Stomach (tissue), 8 donors: ENCODE measurements at regions not wholly inside any gene's neighbourhood (a gene's known extent, or its start where the extent isn't known, plus 50 kb on each side); places are given as distances from the start of the nearest gene placed in this dataset.

Experiments
- DNase-seq, 2 donors: peaks; one replicate each; pipeline versions ENCODE4 v3.0.0 to v3.0.0-alpha.2; 2013 to 2019
- H3K27ac ChIP-seq, 5 donors: fragments of 200-600 bp in 4 of 5; sonication (generic) in 4 of 5; one replicate each; pipeline ENCODE4 v1.5.1; 2013 to 2019; ENCODE audit warnings: mild to moderate bottlenecking in 1 of 5, moderate library complexity in 1 of 5
- H3K27me3 ChIP-seq, 3 donors: fragments of 200-600 bp; sonication (generic); one replicate each; pipeline ENCODE4 v1.5.1; 2017 to 2019; ENCODE audit warnings: mixed run types in 1 of 3
- H3K36me3 ChIP-seq, 4 donors: fragments of 200-600 bp; sonication (generic); 1 replicate in 3 of 4; 2 replicates in 1 of 4; pipeline ENCODE4 v1.5.1; 2016 to 2019
- H3K4me1 ChIP-seq, 4 donors: fragments of 200-600 bp; sonication (generic); one replicate each; pipeline ENCODE4 v1.5.1; 2016 to 2019
- H3K4me3 ChIP-seq, 4 donors: fragments of 200-600 bp; sonication (generic) in 3 of 4; one replicate each; pipeline ENCODE4 v1.5.1; 2016 to 2019; ENCODE audit warnings: mild to moderate bottlenecking in 1 of 4
- H3K9me3 ChIP-seq, 4 donors: fragments of 200-600 bp; sonication (generic); one replicate each; pipeline ENCODE4 v1.5.1; 2016 to 2019
- EP300 ChIP-seq: sonication (generic); formaldehyde crosslinking; IDR thresholded peaks from one replicate; pipeline ENCODE4 v1.6.1; 2017; ENCODE audit warnings: antibody characterized with exemption
- POLR2A ChIP-seq, 4 donors: fragments of 450-650 bp; IDR thresholded peaks; one replicate each; pipeline ENCODE4 v1.6.1; 2016; ENCODE audit warnings: antibody characterized with exemption in 4 of 4, control low read depth in 2 of 4, mild to moderate bottlenecking in 1 of 4, moderate library complexity in 1 of 4
- POLR2AphosphoS5 ChIP-seq, 3 donors: sonication (generic); formaldehyde crosslinking; IDR thresholded peaks; one replicate each; pipeline ENCODE4 v1.6.1; 2016; ENCODE audit warnings: antibody characterized with exemption in 3 of 3
- WGBS, 5 donors: extraction: QIAGEN DNeasy Blood & Tissue Kit in 3 of 5; methylation state at CpG; one replicate each; pipeline versions ENCODE4 v1.1.5 to v1.1.7; 2013 to 2018; 5-methylcytosine and 5-hydroxymethylcytosine counted together
- intact Hi-C: fragments of 100-400 bp; cut with DNase I; formaldehyde crosslinking; loops from one replicate; pipeline ENCODE4 v1.15.1; 2023; ENCODE audit warnings: low total_unique reads
- TF ChIP-seq, protein P1 (sequence below), 7 experiments: fragments of 450-650 bp in 4 of 7; fragments of 200-600 bp in 3 of 7; sonication (generic) in 3 of 7; IDR thresholded peaks; one replicate each; pipeline ENCODE4 v1.5.1; 2016 to 2019; ENCODE audit warnings: antibody characterized with exemption in 7 of 7, control low read depth in 2 of 7, mild to moderate bottlenecking in 1 of 7
- donor health status: healthy with polysubstance abuse.
- donor health status: Bipolar disorder and iron deficiency.
- donor health status: healthy.

DNA sequence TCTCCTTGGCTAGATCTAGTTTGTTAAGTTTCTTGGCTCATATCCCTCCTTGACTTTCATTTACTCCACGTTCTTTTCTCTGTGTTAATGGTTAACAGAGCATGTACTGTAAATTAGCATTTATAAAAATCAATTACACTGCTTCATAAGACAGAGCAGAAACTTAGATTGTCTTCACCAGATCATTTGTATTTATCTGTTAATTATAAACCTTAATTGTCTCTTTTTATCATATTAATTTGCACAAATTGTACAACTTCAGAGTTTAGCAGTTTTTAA, 221.2 kb upstream of the EGLN3 start:
- intact Hi-C loops, result no loop called here
- TF ChIP-seq POLR2A (IDR thresholded peaks at IDR 0.05), result no peak
- TF ChIP-seq EP300, result no peak
- TF ChIP-seq, protein P1, sequence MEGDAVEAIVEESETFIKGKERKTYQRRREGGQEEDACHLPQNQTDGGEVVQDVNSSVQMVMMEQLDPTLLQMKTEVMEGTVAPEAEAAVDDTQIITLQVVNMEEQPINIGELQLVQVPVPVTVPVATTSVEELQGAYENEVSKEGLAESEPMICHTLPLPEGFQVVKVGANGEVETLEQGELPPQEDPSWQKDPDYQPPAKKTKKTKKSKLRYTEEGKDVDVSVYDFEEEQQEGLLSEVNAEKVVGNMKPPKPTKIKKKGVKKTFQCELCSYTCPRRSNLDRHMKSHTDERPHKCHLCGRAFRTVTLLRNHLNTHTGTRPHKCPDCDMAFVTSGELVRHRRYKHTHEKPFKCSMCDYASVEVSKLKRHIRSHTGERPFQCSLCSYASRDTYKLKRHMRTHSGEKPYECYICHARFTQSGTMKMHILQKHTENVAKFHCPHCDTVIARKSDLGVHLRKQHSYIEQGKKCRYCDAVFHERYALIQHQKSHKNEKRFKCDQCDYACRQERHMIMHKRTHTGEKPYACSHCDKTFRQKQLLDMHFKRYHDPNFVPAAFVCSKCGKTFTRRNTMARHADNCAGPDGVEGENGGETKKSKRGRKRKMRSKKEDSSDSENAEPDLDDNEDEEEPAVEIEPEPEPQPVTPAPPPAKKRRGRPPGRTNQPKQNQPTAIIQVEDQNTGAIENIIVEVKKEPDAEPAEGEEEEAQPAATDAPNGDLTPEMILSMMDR (IDR thresholded peaks at IDR 0.05), result no peak
- no peak for TF ChIP-seq POLR2AphosphoS5 (IDR thresholded peaks at IDR 0.05)
- no peaks in the 10 kb centered on the region for H3K9me3 ChIP-seq
- DNase-seq, result no peak
- no peak overlapping the region for H3K4me3 ChIP-seq
- WGBS, 5 donors, result 18 to 54% (median 24%) methylated on average over 1 of the region's 1 CpG
- peaks cover 0 to 25% (median 16%) of the 10 kb centered on the region in 4 donors for H3K4me1 ChIP-seq
- no peaks in the 10 kb centered on the region for H3K27me3 ChIP-seq
- H3K27ac ChIP-seq, result no peak overlapping the region
- no peaks in the 10 kb centered on the region for H3K36me3 ChIP-seq

GRCh38 chr14:34171431-34172172, 220.7 kb upstream of the EGLN3 start:
- intact Hi-C loops, result no loop called here
- peak in 1 of 2 donors; percentile 21 for DNase-seq
- 62 to 72% (median 68%) methylated on average over 8 of the region's 8 CpGs for WGBS, 5 donors
- H3K36me3 ChIP-seq, result no peaks in the 10 kb centered on the region
- H3K4me3 ChIP-seq, result no peak overlapping the region
- no peaks in the 10 kb centered on the region for H3K27me3 ChIP-seq
- H3K9me3 ChIP-seq, result no peaks in the 10 kb centered on the region
- peaks cover 0 to 25% (median 16%) of the 10 kb centered on the region in 4 donors for H3K4me1 ChIP-seq
- no peak for TF ChIP-seq EP300
- TF ChIP-seq POLR2A (IDR thresholded peaks at IDR 0.05), result no peak
- TF ChIP-seq, protein P1 (IDR thresholded peaks at IDR 0.05), result no peak
- TF ChIP-seq POLR2AphosphoS5 (IDR thresholded peaks at IDR 0.05), result no peak
- H3K27ac ChIP-seq, result no peak overlapping the region

GRCh38 chr14:34170882-34171281, 220.0 kb upstream of the EGLN3 start:
- Histone ChIP-seq H3K9me3 (no peaks in the 10 kb centered on the region), H3K36me3 (no peaks in the 10 kb centered on the region), H3K4me3 (no peak overlapping the region), H3K27me3 (no peaks in the 10 kb centered on the region), H3K4me1 (peaks cover 0 to 25% (median 16%) of the 10 kb centered on the region in 4 donors), H3K27ac (no peak overlapping the region)
- 88 to 100% (median 92%) methylated on average over 1 of the region's 1 CpG for WGBS, 5 donors
- no peak for DNase-seq
- intact Hi-C loops, result no loop called here
- TF ChIP-seq POLR2AphosphoS5 (IDR thresholded peaks at IDR 0.05), result no peak
- TF ChIP-seq POLR2A (IDR thresholded peaks at IDR 0.05), result no peak
- TF ChIP-seq, protein P1 (IDR thresholded peaks at IDR 0.05), result no peak
- no peak for TF ChIP-seq EP300

GRCh38 chr14:34169561-34169960, 218.7 kb upstream of the EGLN3 start:
- Histone ChIP-seq H3K27ac (no peak overlapping the region), H3K4me3 (no peak overlapping the region), H3K9me3 (no peaks in the 10 kb centered on the region), H3K4me1 (peaks cover 0 to 25% (median 16%) of the 10 kb centered on the region in 4 donors), H3K27me3 (no peaks in the 10 kb centered on the region), H3K36me3 (no peaks in the 10 kb centered on the region)
- no peak for TF ChIP-seq POLR2A (IDR thresholded peaks at IDR 0.05)
- TF ChIP-seq POLR2AphosphoS5 (IDR thresholded peaks at IDR 0.05), result no peak
- TF ChIP-seq, protein P1 (IDR thresholded peaks at IDR 0.05), result no peak
- TF ChIP-seq EP300, result no peak
- 33 to 49% (median 42%) methylated on average over 3 of the region's 3 CpGs for WGBS, 5 donors
- intact Hi-C loops, result no loop called here
- DNase-seq, result no peak
